ENCODE measurements at regions not wholly inside any gene's neighbourhood (a gene's known extent, or its start where the extent isn't known, plus 50 kb on each side); places are given as distances from the start of the nearest gene placed in this dataset.

DNA sequence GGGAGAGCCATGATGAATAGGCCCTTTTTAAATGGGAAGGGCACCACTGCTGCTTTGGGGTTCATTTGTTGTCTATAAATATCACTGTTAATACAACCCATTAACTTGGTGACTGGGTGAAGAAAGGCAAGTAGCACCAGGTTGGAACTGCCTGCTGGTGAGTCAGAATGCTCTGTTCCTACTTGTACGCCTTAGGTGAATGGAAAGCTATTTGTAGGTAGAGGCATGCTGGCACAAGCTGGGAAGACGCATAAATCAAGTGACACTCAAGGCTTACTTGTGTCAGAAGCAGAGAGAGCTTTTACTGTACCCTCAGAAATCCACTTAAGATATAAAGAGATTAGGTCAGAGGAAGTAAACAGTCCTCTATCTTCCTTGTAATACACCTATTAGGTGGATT is 142.5 kb downstream of the TMX1 start:
- no peak for DNase-seq (ENCODE audit: low spot score)
- TF ChIP-seq CTCF (IDR thresholded peaks at IDR 0.05) = no peak
- H3K27ac ChIP-seq = no peak overlapping the region
- no peak overlapping the region for H3K4me3 ChIP-seq

DNA sequence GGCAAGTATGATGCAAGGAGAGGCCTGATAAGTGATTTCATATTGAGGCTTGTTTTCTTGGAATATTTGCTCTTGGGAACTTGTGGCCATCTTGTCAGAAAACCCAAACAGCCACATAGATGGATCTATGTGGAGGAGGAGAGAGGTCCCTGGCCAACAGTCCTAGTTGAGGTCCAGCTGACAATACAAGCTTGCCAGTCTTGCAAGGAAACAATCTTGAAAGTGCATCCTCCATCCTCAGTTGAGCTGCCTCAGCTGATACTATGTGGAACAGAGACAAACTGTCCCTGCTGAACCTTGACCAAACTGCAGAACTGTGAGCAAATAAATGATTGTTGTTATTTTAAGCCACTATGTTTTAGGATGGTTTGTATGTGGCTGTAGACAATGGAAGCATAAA is 146.4 kb downstream of the TMX1 start:
- no peak overlapping the region for H3K27ac ChIP-seq
- no peak overlapping the region for H3K4me3 ChIP-seq
- no peak for TF ChIP-seq CTCF (IDR thresholded peaks at IDR 0.05)
- DNase-seq (ENCODE audit: low spot score) = no peak

- no peak overlapping the region for H3K27ac ChIP-seq
- H3K4me3 ChIP-seq = no peak overlapping the region
- DNase-seq (ENCODE audit: low spot score) = no peak
- TF ChIP-seq CTCF (IDR thresholded peaks at IDR 0.05) = no peak
Observed at GRCh38 chr14:51386983-51387735, 147.1 kb downstream of the TMX1 start.

DNA sequence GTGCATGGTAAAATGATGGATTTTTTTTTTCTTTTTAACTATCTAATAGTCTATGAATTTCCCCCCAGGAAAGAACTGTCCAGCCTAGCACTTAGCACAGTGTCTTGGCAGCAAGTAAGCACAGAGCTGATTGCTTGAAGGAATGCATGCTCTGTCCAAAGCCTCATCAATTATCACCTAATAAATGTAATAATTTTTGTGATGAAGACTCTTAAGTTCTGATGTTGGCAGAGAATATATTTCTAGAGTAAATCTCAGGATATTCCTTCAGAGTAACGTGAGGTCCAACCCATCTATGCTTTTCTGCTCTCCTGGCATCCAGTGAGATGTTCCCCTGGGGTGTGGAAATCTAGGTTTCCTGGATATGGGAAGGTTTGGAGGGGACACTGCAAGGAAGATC is 152.4 kb downstream of the TMX1 start:
- no peak overlapping the region for H3K4me3 ChIP-seq
- no peak for DNase-seq (ENCODE audit: low spot score)
- no peak for TF ChIP-seq CTCF (IDR thresholded peaks at IDR 0.05)
- no peak overlapping the region for H3K27ac ChIP-seq

DNA sequence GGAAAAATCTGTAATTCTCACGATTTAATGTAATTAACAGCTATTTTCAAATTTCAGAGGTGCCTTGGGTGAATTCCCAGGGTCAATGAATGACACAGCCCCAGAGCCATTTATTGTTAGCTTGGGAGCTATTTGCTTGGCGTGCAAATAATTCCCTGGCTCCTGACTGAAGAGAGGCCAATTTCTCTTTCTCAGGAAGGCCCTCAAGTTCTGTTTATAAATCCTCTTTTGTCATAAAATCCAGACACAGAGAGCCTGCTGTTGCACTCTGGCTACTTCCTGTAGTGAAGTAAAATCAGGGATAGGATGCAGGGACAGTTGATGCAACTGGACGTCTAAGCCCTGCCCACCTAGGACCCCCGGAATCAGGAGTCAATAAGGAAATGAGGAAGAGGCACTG is 154.3 kb downstream of the TMX1 start:
- Histone ChIP-seq H3K4me3 (no peak overlapping the region), H3K27ac (no peak overlapping the region)
- TF ChIP-seq CTCF (IDR thresholded peaks at IDR 0.05) = no peak
- DNase-seq (ENCODE audit: low spot score) = no peak

DNA sequence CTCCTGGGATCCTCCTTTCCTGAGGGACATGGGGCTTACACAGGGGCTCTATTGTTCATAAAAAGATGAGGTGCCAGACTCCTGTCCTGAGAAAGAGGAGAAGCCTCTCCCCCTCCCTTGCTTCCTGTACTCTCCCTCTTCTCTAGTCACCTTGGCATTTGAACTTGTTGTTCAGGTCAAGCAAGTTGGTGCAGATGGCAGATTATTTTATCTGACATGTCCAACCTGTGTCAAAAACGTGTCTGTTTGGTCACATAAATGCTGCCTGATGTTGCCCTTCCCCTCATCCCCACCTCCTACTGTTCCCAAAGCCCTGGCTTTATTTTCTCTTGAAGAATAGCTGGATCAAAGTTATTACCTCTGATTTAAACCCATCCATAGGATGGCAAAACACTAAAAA is 154.8 kb downstream of the TMX1 start:
- no peak overlapping the region for H3K4me3 ChIP-seq
- H3K27ac ChIP-seq = peak overlapping the region in 1 of 2 donors; percentile 67
- TF ChIP-seq CTCF (IDR thresholded peaks at IDR 0.05) = no peak
- no peak for DNase-seq (ENCODE audit: low spot score)

DNA sequence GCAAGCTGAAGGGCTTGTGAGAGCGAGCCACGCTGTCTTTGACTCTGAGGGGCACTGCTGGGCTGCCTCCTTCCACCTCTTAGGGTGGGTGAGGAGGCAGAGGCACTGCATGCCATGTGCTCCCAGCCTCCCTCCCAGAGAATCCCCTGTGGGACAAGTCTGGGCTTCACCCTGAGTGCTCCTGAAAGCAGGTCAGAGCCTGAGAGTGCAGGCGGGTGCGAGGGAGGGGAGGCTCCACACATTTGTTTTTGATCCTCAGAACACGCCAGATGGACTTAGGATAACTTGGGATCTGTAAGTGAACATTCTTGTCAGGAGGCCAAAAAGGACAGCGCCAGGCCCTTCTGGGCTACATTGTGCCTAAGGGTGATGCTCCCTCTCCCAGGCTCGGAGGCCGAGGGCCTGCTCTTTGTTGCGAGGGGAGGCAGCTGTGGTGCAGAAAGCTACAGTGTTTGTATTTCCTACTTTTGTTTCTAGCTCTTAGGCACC is 155.4 kb downstream of the TMX1 start:
- no peak for DNase-seq (ENCODE audit: low spot score)
- TF ChIP-seq CTCF (IDR thresholded peaks at IDR 0.05) = no peak
- H3K27ac ChIP-seq = peak overlapping the region; percentile 67
- no peak overlapping the region for H3K4me3 ChIP-seq

Measured in coronary artery (tissue), 2 donors.